Colonic mucosa (tissue), 4 donors: ENCODE measurements at regions not wholly inside any gene's neighbourhood (a gene's known extent, or its start where the extent isn't known, plus 50 kb on each side); places are given as distances from the start of the nearest gene placed in this dataset.

Experiments used
- DNase-seq: peaks from one replicate; pipeline ENCODE4 v3.0.0-alpha.2; 2020
- H3K27ac ChIP-seq: fragments of 200-600 bp; one replicate; pipeline ENCODE4 v1.8.0; 2021
- H3K27me3 ChIP-seq: fragments of 200-600 bp; one replicate; pipeline ENCODE4 v1.8.0; 2021
- H3K36me3 ChIP-seq: fragments of 200-600 bp; one replicate; pipeline ENCODE4 v1.8.0; 2021
- H3K4me1 ChIP-seq: fragments of 200-600 bp; one replicate; pipeline ENCODE4 v1.8.0; 2021; ENCODE audit warnings: mild to moderate bottlenecking
- H3K4me3 ChIP-seq: fragments of 200-600 bp; one replicate; pipeline ENCODE4 v1.8.0; 2021
- H3K9ac ChIP-seq, 2 donors: one replicate each; pipeline ENCODE4 v1.7.0; 2013; ENCODE audit warnings: control low read depth in 2 of 2, low read depth in 2 of 2, low read length in 2 of 2
- H3K9me3 ChIP-seq: fragments of 200-600 bp; one replicate; pipeline ENCODE4 v1.8.0; 2021
- intact Hi-C: fragments of 100-400 bp; cut with DNase I; formaldehyde crosslinking; loops from one replicate; pipeline ENCODE4 v1.14.1; 2022
- TF ChIP-seq, protein P1 (sequence below): fragments of 200-600 bp; IDR thresholded peaks from one replicate; pipeline ENCODE4 v1.8.0; 2022; ENCODE audit warnings: antibody characterized with exemption, mild to moderate bottlenecking
- donor health status: healthy.
- donor health status: DM: no; HTN: no; CAD: no.
- donor health status: DM: no; HTN: no; CAD: no.

DNA sequence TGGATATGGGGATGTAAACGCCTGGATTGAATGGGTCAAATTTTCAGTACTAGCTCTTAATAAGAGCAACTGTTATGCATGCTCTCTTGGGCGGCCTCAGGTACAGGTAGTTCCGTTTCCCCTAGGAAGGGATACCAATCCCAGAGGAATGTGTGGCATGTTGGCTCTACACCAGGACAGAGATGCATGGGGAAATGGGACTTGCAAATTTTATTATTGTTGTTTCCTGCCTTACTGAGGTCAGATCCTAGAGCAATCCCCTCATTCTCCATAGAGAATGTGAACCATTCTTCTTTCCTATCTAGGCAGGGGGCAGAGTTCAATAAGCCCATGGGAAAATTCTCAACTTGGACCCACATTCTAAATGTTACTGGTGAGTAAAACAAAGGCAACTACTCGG is 361.8 kb upstream of the FGF16 start:
- TF ChIP-seq, protein P1, sequence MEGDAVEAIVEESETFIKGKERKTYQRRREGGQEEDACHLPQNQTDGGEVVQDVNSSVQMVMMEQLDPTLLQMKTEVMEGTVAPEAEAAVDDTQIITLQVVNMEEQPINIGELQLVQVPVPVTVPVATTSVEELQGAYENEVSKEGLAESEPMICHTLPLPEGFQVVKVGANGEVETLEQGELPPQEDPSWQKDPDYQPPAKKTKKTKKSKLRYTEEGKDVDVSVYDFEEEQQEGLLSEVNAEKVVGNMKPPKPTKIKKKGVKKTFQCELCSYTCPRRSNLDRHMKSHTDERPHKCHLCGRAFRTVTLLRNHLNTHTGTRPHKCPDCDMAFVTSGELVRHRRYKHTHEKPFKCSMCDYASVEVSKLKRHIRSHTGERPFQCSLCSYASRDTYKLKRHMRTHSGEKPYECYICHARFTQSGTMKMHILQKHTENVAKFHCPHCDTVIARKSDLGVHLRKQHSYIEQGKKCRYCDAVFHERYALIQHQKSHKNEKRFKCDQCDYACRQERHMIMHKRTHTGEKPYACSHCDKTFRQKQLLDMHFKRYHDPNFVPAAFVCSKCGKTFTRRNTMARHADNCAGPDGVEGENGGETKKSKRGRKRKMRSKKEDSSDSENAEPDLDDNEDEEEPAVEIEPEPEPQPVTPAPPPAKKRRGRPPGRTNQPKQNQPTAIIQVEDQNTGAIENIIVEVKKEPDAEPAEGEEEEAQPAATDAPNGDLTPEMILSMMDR, result no peak
- intact Hi-C loops, result no loop called here

DNA sequence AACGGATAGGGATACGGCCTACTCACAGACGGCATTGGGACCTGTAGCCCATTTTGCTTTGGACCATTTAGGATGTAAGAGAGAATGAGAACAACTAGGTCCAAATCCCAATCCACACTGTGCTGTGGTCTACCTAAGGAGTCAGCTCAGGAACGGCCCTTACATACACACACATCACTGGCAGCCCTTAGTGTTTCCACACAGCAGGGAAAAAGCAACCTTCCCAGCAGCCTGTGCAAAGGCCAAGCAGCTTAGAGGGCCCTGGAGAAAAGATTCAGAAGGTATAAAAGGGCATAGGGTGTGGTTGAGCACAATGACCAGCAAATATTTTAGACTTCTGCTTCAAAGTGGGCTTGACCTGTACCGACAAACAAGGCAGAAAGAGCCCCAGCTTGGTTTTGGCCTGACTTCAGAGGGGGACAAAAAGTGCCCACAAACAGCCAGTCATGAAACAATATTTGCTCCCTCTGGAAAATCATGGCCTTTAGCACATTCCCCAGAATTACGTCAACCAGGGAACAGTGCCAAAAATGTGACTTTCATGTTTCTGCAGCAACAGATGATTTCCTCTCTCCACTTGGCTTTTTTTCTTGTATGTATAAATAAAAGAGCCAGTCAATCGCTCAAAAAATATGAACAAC is 359.5 kb upstream of the FGF16 start:
- no peaks in the 10 kb centered on the region for H3K36me3 ChIP-seq
- no peak overlapping the region for H3K9ac ChIP-seq
- TF ChIP-seq, protein P1, result no peak
- H3K4me3 ChIP-seq, result no peak overlapping the region
- no peaks in the 10 kb centered on the region for H3K27me3 ChIP-seq
- peak; percentile 24 for DNase-seq
- H3K27ac ChIP-seq, result no peak overlapping the region
- H3K4me1 ChIP-seq, result no peaks in the 10 kb centered on the region
- no peaks in the 10 kb centered on the region for H3K9me3 ChIP-seq
- intact Hi-C loops, result no loop called here

More for the DNA sequence above, 361.8 kb upstream of the FGF16 start:
- Histone ChIP-seq H3K36me3 (no peaks in the 10 kb centered on the region), H3K4me3 (no peak overlapping the region), H3K4me1 (no peaks in the 10 kb centered on the region), H3K9ac (no peak overlapping the region), H3K27me3 (no peaks in the 10 kb centered on the region), H3K9me3 (no peaks in the 10 kb centered on the region), H3K27ac (no peak overlapping the region)
- no peak for DNase-seq

DNA sequence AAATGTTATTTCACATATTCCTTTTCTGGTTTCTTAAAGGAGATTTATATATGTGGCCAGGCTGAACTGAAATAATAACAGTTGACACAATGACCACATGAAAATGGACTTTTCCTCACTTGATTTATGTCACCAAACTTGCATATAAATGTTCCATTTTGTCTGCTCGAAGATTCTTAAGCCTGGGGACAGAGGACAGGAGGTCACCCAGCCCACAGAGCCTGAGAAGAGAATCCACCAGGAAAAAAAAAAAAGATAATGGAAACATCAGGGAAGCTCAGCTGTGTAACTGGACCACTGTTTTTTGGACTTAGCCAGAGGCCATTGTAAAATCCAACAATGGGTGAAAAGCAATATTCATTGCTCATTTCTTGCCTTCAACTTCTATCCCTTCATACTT is 359.0 kb upstream of the FGF16 start:
- Histone ChIP-seq H3K9ac (no peak overlapping the region), H3K4me3 (no peak overlapping the region), H3K36me3 (no peaks in the 10 kb centered on the region), H3K9me3 (no peaks in the 10 kb centered on the region), H3K27me3 (no peaks in the 10 kb centered on the region), H3K4me1 (no peaks in the 10 kb centered on the region), H3K27ac (no peak overlapping the region)
- TF ChIP-seq, protein P1, result no peak
- intact Hi-C loops, result no loop called here
- no peak for DNase-seq

DNA sequence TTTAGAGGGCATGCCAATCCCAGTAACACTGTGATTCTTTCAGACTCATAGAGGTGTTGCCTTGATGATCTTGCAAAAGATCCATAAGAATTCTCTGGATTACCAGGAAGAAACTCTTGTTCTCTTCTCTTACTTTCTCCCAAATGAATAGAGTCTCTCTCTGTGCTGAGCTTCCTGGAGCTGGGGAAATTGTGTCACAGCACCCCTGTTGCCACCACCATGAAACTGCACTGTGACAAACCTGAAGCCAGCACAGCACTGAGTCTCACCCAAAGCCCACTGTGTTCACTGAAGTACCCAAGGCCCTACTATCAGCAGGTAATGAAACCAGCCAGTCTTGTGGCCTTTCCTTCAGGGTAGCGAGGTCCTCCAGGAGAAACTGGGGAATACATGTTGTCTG is 332.7 kb upstream of the FGF16 start:
- Histone ChIP-seq H3K27ac (no peak overlapping the region), H3K9ac (no peak overlapping the region), H3K4me1 (no peaks in the 10 kb centered on the region), H3K27me3 (no peaks in the 10 kb centered on the region), H3K4me3 (no peak overlapping the region), H3K9me3 (no peaks in the 10 kb centered on the region), H3K36me3 (no peaks in the 10 kb centered on the region)
- no peak for DNase-seq
- TF ChIP-seq, protein P1, result no peak
- intact Hi-C loops, result no loop called here

DNA sequence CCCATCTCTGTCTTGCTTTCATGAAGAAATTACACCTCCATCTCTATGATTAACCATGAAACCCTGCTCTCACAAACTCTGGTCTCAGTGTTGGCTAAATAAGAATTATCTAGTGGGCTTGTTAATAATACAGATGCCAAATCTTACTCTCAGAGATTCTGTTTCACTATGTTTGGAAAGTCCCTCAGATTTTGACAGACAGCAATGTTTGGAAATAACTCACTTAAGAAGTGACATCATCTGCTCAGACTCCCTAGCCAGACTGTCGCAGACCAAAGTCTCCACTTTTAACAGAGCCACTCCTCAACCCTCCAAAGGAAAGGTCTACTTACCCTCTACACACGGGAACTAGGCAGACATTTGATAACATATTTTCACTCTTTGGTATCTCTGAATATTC is 328.5 kb upstream of the FGF16 start:
- no peaks in the 10 kb centered on the region for H3K4me1 ChIP-seq
- intact Hi-C loops, result no loop called here
- H3K9me3 ChIP-seq, result no peaks in the 10 kb centered on the region
- H3K9ac ChIP-seq, result no peak overlapping the region
- no peaks in the 10 kb centered on the region for H3K27me3 ChIP-seq
- DNase-seq, result no peak
- H3K4me3 ChIP-seq, result no peak overlapping the region
- TF ChIP-seq, protein P1, result no peak
- H3K36me3 ChIP-seq, result no peaks in the 10 kb centered on the region
- no peak overlapping the region for H3K27ac ChIP-seq
